ENCODE measurements at regions not wholly inside any gene's neighbourhood (a gene's known extent, or its start where the extent isn't known, plus 50 kb on each side); places are given as distances from the start of the nearest gene placed in this dataset.
"Not testable (repeated sequence)": the region's sequence is repeated elsewhere in the genome, so short reads cannot be mapped to it uniquely, and the experiment has no call there.

- no peak for DNase-seq
Observed at GRCh38 chr10:117754770-117755658, 212.5 kb downstream of the EMX2 start.

- DNase-seq: no peak
Observed at GRCh38 chr10:117755659-117756014, 213.1 kb downstream of the EMX2 start.

- DNase-seq: no peak
Observed at GRCh38 chr10:117757086-117757720, 214.7 kb downstream of the EMX2 start.

GRCh38 chr10:117759266-117759665 lies 216.7 kb downstream of the EMX2 start:
- no peak for DNase-seq

GRCh38 chr10:117761695-117762094 lies 219.1 kb downstream of the EMX2 start:
- DNase-seq: no peak

GRCh38 chr10:117762126-117762818 lies 219.7 kb downstream of the EMX2 start:
- DNase-seq: no peak

GRCh38 chr10:117762819-117763172 lies 220.2 kb downstream of the EMX2 start:
- no peak for DNase-seq

- DNase-seq: no peak
Observed at GRCh38 chr10:117763528-117763927, 221.0 kb downstream of the EMX2 start.

GRCh38 chr10:117768333-117769042 lies 225.9 kb downstream of the EMX2 start:
- no peak for DNase-seq

GRCh38 chr10:117775526-117775925 lies 233.0 kb downstream of the EMX2 start:
- no peak for DNase-seq

- DNase-seq: not testable (repeated sequence)
Observed at GRCh38 chr10:117777222-117777621, 234.7 kb downstream of the EMX2 start.

GRCh38 chr10:117778241-117778640 lies 235.7 kb downstream of the EMX2 start:
- DNase-seq: no peak

GRCh38 chr10:117780411-117780810 lies 237.9 kb downstream of the EMX2 start:
- no peak for DNase-seq

- DNase-seq: no peak
Observed at GRCh38 chr10:117781216-117781831, 238.8 kb downstream of the EMX2 start.

- no peak for DNase-seq
Observed at GRCh38 chr10:117782276-117782675, 239.7 kb downstream of the EMX2 start.

GRCh38 chr10:117783698-117784395 lies 241.3 kb downstream of the EMX2 start:
- DNase-seq: no peak

- no peak for DNase-seq
Observed at GRCh38 chr10:117784776-117785175, 242.2 kb downstream of the EMX2 start.

GRCh38 chr10:117788911-117789310 lies 246.4 kb downstream of the EMX2 start:
- no peak for DNase-seq

GRCh38 chr10:117790179-117790578 lies 247.6 kb downstream of the EMX2 start:
- no peak for DNase-seq

GRCh38 chr10:117790621-117791020 lies 248.1 kb downstream of the EMX2 start:
- DNase-seq: no peak

- no peak for DNase-seq
Observed at GRCh38 chr10:117792214-117792613, 249.7 kb downstream of the EMX2 start.

- no peak for DNase-seq
Observed at GRCh38 chr10:117796130-117796745, 250.5 kb downstream of the RAB11FIP2 start.
